Spinal cord (tissue), 9 donors: ENCODE measurements at regions not wholly inside any gene's neighbourhood (a gene's known extent, or its start where the extent isn't known, plus 50 kb on each side); places are given as distances from the start of the nearest gene placed in this dataset.
"Not testable (repeated sequence)": the region's sequence is repeated elsewhere in the genome, so short reads cannot be mapped to it uniquely, and the experiment has no call there.

ENCODE experiments used
- DNase-seq, 6 donors: peaks; one replicate each; pipeline versions ENCODE4 v3.0.0 to v3.0.0-alpha.2; 2013 to 2015; ENCODE audit warnings: low spot score in 6 of 6, low read depth in 4 of 6
- H3K27ac ChIP-seq: one replicate; pipeline ENCODE4 v1.5.1; 2013; ENCODE audit warnings: low read depth, low read length, control low read depth
- H3K27me3 ChIP-seq: one replicate; pipeline ENCODE4 v1.6.1; 2013; ENCODE audit warnings: low read length; ENCODE audit not compliant: control insufficient read depth, insufficient read depth
- H3K36me3 ChIP-seq: one replicate; pipeline ENCODE4 v1.6.1; 2013; ENCODE audit warnings: low read length; ENCODE audit not compliant: control insufficient read depth, insufficient read depth
- H3K4me1 ChIP-seq: one replicate; pipeline ENCODE4 v1.6.1; 2013; ENCODE audit warnings: low read length; ENCODE audit not compliant: control insufficient read depth, insufficient read depth
- H3K4me3 ChIP-seq: one replicate; pipeline ENCODE4 v1.5.1; 2013; ENCODE audit warnings: low read depth, low read length, control low read depth
- H3K9me3 ChIP-seq: one replicate; pipeline ENCODE4 v1.6.1; 2013; ENCODE audit warnings: low read length; ENCODE audit not compliant: control insufficient read depth, insufficient read depth
- WGBS: methylation state at CpG from one replicate; pipeline ENCODE4 v1.1.5; 2013; ENCODE audit warnings: missing lambda C conversion rate; ENCODE audit not compliant: insufficient coverage; 5-methylcytosine and 5-hydroxymethylcytosine counted together
- donor health status: healthy.

GRCh38 chr1:5615076-5615475, 377.1 kb downstream of the NPHP4 start:
- WGBS: 81% methylated on average over 5 of the region's 5 CpGs
- no peaks in the 10 kb centered on the region for H3K9me3 ChIP-seq
- no peaks in the 10 kb centered on the region for H3K27me3 ChIP-seq
- H3K4me3 ChIP-seq: no peak overlapping the region
- no peaks in the 10 kb centered on the region for H3K36me3 ChIP-seq
- H3K27ac ChIP-seq: no peak overlapping the region
- H3K4me1 ChIP-seq: peaks cover 22% of the 10 kb centered on the region
- no peak for DNase-seq

GRCh38 chr1:5613900-5614299, 378.3 kb downstream of the NPHP4 start:
- WGBS: no CpG with 5 or more reads among the region's 4 CpGs
- Histone ChIP-seq H3K27me3 (no peaks in the 10 kb centered on the region), H3K9me3 (no peaks in the 10 kb centered on the region), H3K4me3 (no peak overlapping the region), H3K36me3 (no peaks in the 10 kb centered on the region), H3K4me1 (peaks cover 22% of the 10 kb centered on the region), H3K27ac (no peak overlapping the region)
- DNase-seq: peak in 1 of 6 donors; percentile 90

GRCh38 chr1:5611851-5612250, 380.4 kb downstream of the NPHP4 start:
- Histone ChIP-seq H3K27ac (no peak overlapping the region), H3K27me3 (no peaks in the 10 kb centered on the region), H3K9me3 (no peaks in the 10 kb centered on the region), H3K4me3 (no peak overlapping the region), H3K4me1 (peaks cover 5% of the 10 kb centered on the region), H3K36me3 (no peaks in the 10 kb centered on the region)
- no peak for DNase-seq
- 81% methylated on average over 3 of the region's 3 CpGs for WGBS

GRCh38 chr1:5611431-5611830, 380.8 kb downstream of the NPHP4 start:
- H3K27me3 ChIP-seq: no peaks in the 10 kb centered on the region
- no peak overlapping the region for H3K4me3 ChIP-seq
- 93% methylated on average over 2 of the region's 2 CpGs for WGBS
- no peak overlapping the region for H3K27ac ChIP-seq
- peaks cover 5% of the 10 kb centered on the region for H3K4me1 ChIP-seq
- DNase-seq: no peak
- no peaks in the 10 kb centered on the region for H3K36me3 ChIP-seq
- no peaks in the 10 kb centered on the region for H3K9me3 ChIP-seq

- Histone ChIP-seq H3K27ac (no peak overlapping the region), H3K4me1 (peaks cover 5% of the 10 kb centered on the region), H3K9me3 (no peaks in the 10 kb centered on the region), H3K4me3 (no peak overlapping the region), H3K27me3 (no peaks in the 10 kb centered on the region), H3K36me3 (no peaks in the 10 kb centered on the region)
- DNase-seq: no peak
- no CpG with 5 or more reads among the region's 1 CpG for WGBS
Measured at GRCh38 chr1:5610432-5610831, 381.8 kb downstream of the NPHP4 start.

GRCh38 chr1:5603353-5604104, 388.7 kb downstream of the NPHP4 start:
- 87% methylated on average over 3 of the region's 3 CpGs for WGBS
- no peak for DNase-seq
- Histone ChIP-seq H3K27me3 (no peaks in the 10 kb centered on the region), H3K9me3 (no peaks in the 10 kb centered on the region), H3K4me3 (no peak overlapping the region), H3K4me1 (no peaks in the 10 kb centered on the region), H3K27ac (no peak overlapping the region), H3K36me3 (no peaks in the 10 kb centered on the region)

- H3K4me3 ChIP-seq, H3K36me3 ChIP-seq, H3K9me3 ChIP-seq, H3K27ac ChIP-seq, DNase-seq, H3K4me1 ChIP-seq, H3K27me3 ChIP-seq: not testable (repeated sequence)
- 20% methylated on average over 1 of the region's 5 CpGs for WGBS
Measured at GRCh38 chr1:5602718-5603117, 389.5 kb downstream of the NPHP4 start.

GRCh38 chr1:5601516-5601915, 390.7 kb downstream of the NPHP4 start:
- Histone ChIP-seq H3K4me1 (peaks cover 9% of the 10 kb centered on the region), H3K36me3 (no peaks in the 10 kb centered on the region), H3K27me3 (no peaks in the 10 kb centered on the region), H3K27ac (no peak overlapping the region), H3K9me3 (no peaks in the 10 kb centered on the region), H3K4me3 (no peak overlapping the region)
- WGBS: 91% methylated on average over 9 of the region's 21 CpGs
- DNase-seq: no peak

GRCh38 chr1:5599541-5599940, 392.7 kb downstream of the NPHP4 start:
- H3K9me3 ChIP-seq: no peaks in the 10 kb centered on the region

GRCh38 chr1:5598824-5599395, 393.3 kb downstream of the NPHP4 start:
- peaks cover 9% of the 10 kb centered on the region for H3K4me1 ChIP-seq
- 86% methylated on average over 10 of the region's 10 CpGs for WGBS
- H3K36me3 ChIP-seq: no peaks in the 10 kb centered on the region
- no peak overlapping the region for H3K27ac ChIP-seq
- no peaks in the 10 kb centered on the region for H3K9me3 ChIP-seq
- no peak overlapping the region for H3K4me3 ChIP-seq
- H3K27me3 ChIP-seq: no peaks in the 10 kb centered on the region
- no peak for DNase-seq

More at GRCh38 chr1:5599541-5599940, 392.7 kb downstream of the NPHP4 start:
- Histone ChIP-seq H3K4me3 (no peak overlapping the region), H3K27me3 (no peaks in the 10 kb centered on the region), H3K36me3 (no peaks in the 10 kb centered on the region), H3K4me1 (peaks cover 9% of the 10 kb centered on the region), H3K27ac (no peak overlapping the region)
- DNase-seq: no peak
- 77% methylated on average over 6 of the region's 6 CpGs for WGBS
